ENCODE measurements at regions not wholly inside any gene's neighbourhood (a gene's known extent, or its start where the extent isn't known, plus 50 kb on each side); places are given as distances from the start of the nearest gene placed in this dataset.

DNA sequence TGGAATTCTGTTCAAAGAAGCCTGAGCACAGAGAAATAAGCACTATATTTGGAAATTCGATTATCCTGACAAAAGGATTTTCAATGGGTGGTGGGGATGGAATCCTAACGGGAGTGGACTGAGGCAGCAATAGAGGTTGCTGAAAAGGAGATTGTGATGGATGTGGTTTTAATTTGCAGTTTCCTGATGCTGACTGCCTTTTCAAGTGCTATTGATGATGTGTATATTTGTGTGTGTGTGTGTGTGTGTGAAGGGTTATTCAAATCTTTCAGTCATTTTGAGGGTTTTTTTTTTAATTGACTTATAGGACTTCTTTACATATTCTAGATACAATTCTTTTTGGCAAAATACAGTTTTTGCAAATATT, 614.5 kb downstream of the HINT1 start (continued):
- TF ChIP-seq, protein P1, sequence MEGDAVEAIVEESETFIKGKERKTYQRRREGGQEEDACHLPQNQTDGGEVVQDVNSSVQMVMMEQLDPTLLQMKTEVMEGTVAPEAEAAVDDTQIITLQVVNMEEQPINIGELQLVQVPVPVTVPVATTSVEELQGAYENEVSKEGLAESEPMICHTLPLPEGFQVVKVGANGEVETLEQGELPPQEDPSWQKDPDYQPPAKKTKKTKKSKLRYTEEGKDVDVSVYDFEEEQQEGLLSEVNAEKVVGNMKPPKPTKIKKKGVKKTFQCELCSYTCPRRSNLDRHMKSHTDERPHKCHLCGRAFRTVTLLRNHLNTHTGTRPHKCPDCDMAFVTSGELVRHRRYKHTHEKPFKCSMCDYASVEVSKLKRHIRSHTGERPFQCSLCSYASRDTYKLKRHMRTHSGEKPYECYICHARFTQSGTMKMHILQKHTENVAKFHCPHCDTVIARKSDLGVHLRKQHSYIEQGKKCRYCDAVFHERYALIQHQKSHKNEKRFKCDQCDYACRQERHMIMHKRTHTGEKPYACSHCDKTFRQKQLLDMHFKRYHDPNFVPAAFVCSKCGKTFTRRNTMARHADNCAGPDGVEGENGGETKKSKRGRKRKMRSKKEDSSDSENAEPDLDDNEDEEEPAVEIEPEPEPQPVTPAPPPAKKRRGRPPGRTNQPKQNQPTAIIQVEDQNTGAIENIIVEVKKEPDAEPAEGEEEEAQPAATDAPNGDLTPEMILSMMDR (conservative IDR thresholded peaks at IDR 0.05; ENCODE audit: low read depth in 2 of 2) = no peak
- TF ChIP-seq ZNF331 (CRISPR knock-in tag; IDR thresholded peaks at IDR 0.05; ENCODE audit: low read depth) (no peak), EZH2 (IDR thresholded peaks at IDR 0.05; ENCODE audit: low read depth, unreplicated experiment) (no peak), JUNB (IDR thresholded peaks at IDR 0.05; ENCODE audit: unreplicated experiment) (no peak), NANOG (IDR thresholded peaks at IDR 0.05; ENCODE audit: borderline replicate concordance) (no peak), EZH2phosphoT487 (IDR thresholded peaks at IDR 0.05; ENCODE audit: unreplicated experiment) (no peak), POLR2AphosphoS5 (IDR thresholded peaks at IDR 0.05; ENCODE audit: low read depth) (no peak)

DNA sequence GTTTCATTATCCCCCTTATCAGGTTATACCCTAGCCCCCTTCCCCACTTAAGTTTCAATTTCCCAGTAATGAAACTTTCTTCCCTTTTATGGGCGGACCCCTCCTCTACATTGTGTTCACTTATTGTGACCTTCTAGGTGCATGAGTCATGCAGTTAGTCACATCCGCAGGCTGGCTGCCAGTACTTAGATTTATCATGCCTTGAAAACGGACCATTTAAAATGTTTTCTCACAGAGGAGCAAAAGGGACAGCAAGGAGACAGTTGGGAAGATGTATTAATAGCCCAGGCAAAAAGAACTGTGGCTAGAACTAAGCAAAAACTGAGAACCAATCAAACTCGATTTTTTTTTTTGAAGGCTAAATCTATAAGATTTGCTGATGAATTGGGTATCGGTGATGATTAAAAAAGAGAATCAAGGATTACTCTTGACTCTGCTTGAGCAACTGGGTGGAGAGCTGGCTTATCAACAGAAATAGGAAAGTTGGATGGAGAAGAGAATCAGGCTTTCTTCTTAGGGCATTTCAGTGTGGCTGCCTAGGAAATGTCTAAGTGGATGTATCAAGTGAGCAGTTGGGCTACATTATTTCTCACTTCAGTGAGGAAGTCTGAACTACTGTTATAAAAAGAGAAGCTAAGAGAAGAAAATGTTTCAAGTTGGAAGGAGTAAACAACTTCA, 615.0 kb downstream of the HINT1 start:
- Histone ChIP-seq H3K27me3 (ENCODE audit: insufficient read depth) (no peaks in the 10 kb centered on the region), H2AFZ (0 out of 2 replicates have a peak overlapping the region, but pooled peaks have one; percentile 12), H3K36me3 (ENCODE audit: insufficient read depth) (no peaks in the 10 kb centered on the region), H3K4me3 (no peak overlapping the region), H3F3A (replicated peaks; ENCODE audit: low read depth) (no peaks in the 10 kb centered on the region), H3K79me2 (replicated peaks; ENCODE audit: insufficient read depth) (no peaks in the 10 kb centered on the region), H3K9me2 (ENCODE audit: insufficient read depth) (0 out of 2 replicates have a peak, but pooled peaks cover 12% of the 10 kb centered on the region), H3K4me1 (ENCODE audit: insufficient read depth) (no peaks in the 10 kb centered on the region), H4K20me1 (replicated peaks; ENCODE audit: insufficient read depth) (no peaks in the 10 kb centered on the region), H3K27ac (ENCODE audit: low read depth) (no peak overlapping the region), H3K4me2 (no peak overlapping the region)
- Mint-ChIP-seq H3K36me3 (ENCODE audit: low read depth) (peaks cover 7% of the 10 kb centered on the region), H3K9me3 (peaks cover 36% of the 10 kb centered on the region), H3K27ac (no peak overlapping the region), H3K27me3 (ENCODE audit: insufficient read depth, low read depth, poor library complexity) (peaks cover 2% of the 10 kb centered on the region), H3K4me1 (peaks cover 6% of the 10 kb centered on the region; the same call in 2 of the 3 replicates), H3K4me3 (no peak overlapping the region)
- no peak for DNase-seq (ENCODE audit: low spot score)
- ATAC-seq = no peak
- TF ChIP-seq, protein P2, sequence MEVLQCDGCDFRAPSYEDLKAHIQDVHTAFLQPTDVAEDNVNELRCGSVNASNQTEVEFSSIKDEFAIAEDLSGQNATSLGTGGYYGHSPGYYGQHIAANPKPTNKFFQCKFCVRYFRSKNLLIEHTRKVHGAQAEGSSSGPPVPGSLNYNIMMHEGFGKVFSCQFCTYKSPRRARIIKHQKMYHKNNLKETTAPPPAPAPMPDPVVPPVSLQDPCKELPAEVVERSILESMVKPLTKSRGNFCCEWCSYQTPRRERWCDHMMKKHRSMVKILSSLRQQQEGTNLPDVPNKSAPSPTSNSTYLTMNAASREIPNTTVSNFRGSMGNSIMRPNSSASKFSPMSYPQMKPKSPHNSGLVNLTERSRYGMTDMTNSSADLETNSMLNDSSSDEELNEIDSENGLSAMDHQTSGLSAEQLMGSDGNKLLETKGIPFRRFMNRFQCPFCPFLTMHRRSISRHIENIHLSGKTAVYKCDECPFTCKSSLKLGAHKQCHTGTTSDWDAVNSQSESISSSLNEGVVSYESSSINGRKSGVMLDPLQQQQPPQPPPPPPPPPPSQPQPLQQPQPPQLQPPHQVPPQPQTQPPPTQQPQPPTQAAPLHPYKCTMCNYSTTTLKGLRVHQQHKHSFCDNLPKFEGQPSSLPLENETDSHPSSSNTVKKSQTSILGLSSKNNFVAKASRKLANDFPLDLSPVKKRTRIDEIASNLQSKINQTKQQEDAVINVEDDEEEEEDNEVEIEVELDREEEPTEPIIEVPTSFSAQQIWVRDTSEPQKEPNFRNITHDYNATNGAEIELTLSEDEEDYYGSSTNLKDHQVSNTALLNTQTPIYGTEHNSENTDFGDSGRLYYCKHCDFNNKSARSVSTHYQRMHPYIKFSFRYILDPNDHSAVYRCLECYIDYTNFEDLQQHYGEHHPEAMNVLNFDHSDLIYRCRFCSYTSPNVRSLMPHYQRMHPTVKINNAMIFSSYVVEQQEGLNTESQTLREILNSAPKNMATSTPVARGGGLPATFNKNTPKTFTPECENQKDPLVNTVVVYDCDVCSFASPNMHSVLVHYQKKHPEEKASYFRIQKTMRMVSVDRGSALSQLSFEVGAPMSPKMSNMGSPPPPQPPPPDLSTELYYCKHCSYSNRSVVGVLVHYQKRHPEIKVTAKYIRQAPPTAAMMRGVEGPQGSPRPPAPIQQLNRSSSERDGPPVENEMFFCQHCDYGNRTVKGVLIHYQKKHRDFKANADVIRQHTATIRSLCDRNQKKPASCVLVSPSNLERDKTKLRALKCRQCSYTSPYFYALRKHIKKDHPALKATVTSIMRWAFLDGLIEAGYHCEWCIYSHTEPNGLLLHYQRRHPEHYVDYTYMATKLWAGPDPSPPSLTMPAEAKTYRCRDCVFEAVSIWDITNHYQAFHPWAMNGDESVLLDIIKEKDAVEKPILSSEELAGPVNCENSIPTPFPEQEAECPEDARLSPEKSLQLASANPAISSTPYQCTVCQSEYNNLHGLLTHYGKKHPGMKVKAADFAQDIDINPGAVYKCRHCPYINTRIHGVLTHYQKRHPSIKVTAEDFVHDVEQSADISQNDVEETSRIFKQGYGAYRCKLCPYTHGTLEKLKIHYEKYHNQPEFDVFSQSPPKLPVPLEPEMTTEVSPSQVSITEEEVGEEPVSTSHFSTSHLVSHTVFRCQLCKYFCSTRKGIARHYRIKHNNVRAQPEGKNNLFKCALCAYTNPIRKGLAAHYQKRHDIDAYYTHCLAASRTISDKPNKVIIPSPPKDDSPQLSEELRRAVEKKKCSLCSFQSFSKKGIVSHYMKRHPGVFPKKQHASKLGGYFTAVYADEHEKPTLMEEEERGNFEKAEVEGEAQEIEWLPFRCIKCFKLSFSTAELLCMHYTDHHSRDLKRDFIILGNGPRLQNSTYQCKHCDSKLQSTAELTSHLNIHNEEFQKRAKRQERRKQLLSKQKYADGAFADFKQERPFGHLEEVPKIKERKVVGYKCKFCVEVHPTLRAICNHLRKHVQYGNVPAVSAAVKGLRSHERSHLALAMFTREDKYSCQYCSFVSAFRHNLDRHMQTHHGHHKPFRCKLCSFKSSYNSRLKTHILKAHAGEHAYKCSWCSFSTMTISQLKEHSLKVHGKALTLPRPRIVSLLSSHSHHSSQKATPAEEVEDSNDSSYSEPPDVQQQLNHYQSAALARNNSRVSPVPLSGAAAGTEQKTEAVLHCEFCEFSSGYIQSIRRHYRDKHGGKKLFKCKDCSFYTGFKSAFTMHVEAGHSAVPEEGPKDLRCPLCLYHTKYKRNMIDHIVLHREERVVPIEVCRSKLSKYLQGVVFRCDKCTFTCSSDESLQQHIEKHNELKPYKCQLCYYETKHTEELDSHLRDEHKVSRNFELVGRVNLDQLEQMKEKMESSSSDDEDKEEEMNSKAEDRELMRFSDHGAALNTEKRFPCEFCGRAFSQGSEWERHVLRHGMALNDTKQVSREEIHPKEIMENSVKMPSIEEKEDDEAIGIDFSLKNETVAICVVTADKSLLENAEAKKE (CRISPR knock-in tag; IDR thresholded peaks at IDR 0.05) = no peak
- TF ChIP-seq, protein P3, sequence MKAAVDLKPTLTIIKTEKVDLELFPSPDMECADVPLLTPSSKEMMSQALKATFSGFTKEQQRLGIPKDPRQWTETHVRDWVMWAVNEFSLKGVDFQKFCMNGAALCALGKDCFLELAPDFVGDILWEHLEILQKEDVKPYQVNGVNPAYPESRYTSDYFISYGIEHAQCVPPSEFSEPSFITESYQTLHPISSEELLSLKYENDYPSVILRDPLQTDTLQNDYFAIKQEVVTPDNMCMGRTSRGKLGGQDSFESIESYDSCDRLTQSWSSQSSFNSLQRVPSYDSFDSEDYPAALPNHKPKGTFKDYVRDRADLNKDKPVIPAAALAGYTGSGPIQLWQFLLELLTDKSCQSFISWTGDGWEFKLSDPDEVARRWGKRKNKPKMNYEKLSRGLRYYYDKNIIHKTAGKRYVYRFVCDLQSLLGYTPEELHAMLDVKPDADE (IDR thresholded peaks at IDR 0.05) = no peak
- TF ChIP-seq CREB1 (CRISPR knock-in tag; IDR thresholded peaks at IDR 0.05; ENCODE audit: low read depth) (no peak), JUNB (IDR thresholded peaks at IDR 0.05; ENCODE audit: unreplicated experiment) (no peak), ZNF114 (CRISPR knock-in tag; IDR thresholded peaks at IDR 0.05) (no peak), EZH2 (IDR thresholded peaks at IDR 0.05; ENCODE audit: low read depth, unreplicated experiment) (no peak), ZNF331 (CRISPR knock-in tag; IDR thresholded peaks at IDR 0.05; ENCODE audit: low read depth) (no peak)
- TF ChIP-seq, protein P4, sequence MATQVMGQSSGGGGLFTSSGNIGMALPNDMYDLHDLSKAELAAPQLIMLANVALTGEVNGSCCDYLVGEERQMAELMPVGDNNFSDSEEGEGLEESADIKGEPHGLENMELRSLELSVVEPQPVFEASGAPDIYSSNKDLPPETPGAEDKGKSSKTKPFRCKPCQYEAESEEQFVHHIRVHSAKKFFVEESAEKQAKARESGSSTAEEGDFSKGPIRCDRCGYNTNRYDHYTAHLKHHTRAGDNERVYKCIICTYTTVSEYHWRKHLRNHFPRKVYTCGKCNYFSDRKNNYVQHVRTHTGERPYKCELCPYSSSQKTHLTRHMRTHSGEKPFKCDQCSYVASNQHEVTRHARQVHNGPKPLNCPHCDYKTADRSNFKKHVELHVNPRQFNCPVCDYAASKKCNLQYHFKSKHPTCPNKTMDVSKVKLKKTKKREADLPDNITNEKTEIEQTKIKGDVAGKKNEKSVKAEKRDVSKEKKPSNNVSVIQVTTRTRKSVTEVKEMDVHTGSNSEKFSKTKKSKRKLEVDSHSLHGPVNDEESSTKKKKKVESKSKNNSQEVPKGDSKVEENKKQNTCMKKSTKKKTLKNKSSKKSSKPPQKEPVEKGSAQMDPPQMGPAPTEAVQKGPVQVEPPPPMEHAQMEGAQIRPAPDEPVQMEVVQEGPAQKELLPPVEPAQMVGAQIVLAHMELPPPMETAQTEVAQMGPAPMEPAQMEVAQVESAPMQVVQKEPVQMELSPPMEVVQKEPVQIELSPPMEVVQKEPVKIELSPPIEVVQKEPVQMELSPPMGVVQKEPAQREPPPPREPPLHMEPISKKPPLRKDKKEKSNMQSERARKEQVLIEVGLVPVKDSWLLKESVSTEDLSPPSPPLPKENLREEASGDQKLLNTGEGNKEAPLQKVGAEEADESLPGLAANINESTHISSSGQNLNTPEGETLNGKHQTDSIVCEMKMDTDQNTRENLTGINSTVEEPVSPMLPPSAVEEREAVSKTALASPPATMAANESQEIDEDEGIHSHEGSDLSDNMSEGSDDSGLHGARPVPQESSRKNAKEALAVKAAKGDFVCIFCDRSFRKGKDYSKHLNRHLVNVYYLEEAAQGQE (IDR thresholded peaks at IDR 0.05; ENCODE audit: unreplicated experiment) = no peak

Measured in GM23338 (cell line).